Type B pancreatic cell (in vitro differentiated cells): ENCODE measurements at regions not wholly inside any gene's neighbourhood (a gene's known extent, or its start where the extent isn't known, plus 50 kb on each side); places are given as distances from the start of the nearest gene placed in this dataset.

Source experiments
- DNase-seq: peaks from one replicate; pipeline ENCODE4 v3.0.0; 2021; ENCODE audit warnings: mixed read lengths; ENCODE audit not compliant: unreplicated experiment; ENCODE audit errors: extremely low spot score
- H3K27ac Mint-ChIP-seq: 2 replicates; pipeline ENCODE4 v1.8.0; 2021; ENCODE audit warnings: mild to moderate bottlenecking, mixed read lengths
- H3K27me3 Mint-ChIP-seq: 2 replicates; pipeline ENCODE4 v1.8.0; 2021; ENCODE audit warnings: mixed read lengths
- H3K36me3 Mint-ChIP-seq: 2 replicates; pipeline ENCODE4 v1.8.0; 2021; ENCODE audit warnings: mixed read lengths
- H3K4me1 Mint-ChIP-seq: one replicate; pipeline ENCODE4 v1.8.0; 2021; ENCODE audit warnings: mixed read lengths; ENCODE audit not compliant: unreplicated experiment
- H3K4me3 Mint-ChIP-seq: 2 replicates; pipeline ENCODE4 v1.8.0; 2021; ENCODE audit warnings: mild to moderate bottlenecking, mixed read lengths
- H3K9me3 Mint-ChIP-seq: 2 replicates; pipeline ENCODE4 v1.8.0; 2021; ENCODE audit warnings: mixed read lengths
- TF ChIP-seq, protein P1 (sequence below): fragments of 200-600 bp; sonication (generic); conservative IDR thresholded peaks from 2 replicates; pipeline ENCODE4 v1.5.0; 2021; ENCODE audit warnings: antibody characterized with exemption, mild to moderate bottlenecking

DNA sequence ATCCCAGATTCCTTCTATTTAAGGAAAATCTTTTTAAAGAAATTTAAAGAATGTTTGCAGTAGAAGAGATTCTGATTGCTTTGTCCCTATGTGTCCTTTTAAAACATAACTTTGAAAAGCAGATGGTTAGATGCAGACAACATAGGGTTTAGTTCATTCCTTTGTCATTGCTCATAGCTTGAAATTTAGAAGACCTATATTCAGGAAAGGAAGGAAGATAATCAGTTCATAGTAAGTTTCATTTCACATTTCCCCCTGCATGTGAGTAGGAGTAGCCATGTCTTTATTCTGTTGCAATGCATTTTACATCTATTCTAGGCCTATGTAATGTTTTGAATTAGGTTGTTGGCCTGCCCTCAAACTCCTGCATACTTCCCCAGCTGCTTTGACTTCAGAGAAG is 197.9 kb upstream of the GRIK2 start:
- no peaks in the 10 kb centered on the region for H3K36me3 Mint-ChIP-seq
- no peaks in the 10 kb centered on the region for H3K4me1 Mint-ChIP-seq
- H3K27ac Mint-ChIP-seq: no peak overlapping the region
- TF ChIP-seq, protein P1, sequence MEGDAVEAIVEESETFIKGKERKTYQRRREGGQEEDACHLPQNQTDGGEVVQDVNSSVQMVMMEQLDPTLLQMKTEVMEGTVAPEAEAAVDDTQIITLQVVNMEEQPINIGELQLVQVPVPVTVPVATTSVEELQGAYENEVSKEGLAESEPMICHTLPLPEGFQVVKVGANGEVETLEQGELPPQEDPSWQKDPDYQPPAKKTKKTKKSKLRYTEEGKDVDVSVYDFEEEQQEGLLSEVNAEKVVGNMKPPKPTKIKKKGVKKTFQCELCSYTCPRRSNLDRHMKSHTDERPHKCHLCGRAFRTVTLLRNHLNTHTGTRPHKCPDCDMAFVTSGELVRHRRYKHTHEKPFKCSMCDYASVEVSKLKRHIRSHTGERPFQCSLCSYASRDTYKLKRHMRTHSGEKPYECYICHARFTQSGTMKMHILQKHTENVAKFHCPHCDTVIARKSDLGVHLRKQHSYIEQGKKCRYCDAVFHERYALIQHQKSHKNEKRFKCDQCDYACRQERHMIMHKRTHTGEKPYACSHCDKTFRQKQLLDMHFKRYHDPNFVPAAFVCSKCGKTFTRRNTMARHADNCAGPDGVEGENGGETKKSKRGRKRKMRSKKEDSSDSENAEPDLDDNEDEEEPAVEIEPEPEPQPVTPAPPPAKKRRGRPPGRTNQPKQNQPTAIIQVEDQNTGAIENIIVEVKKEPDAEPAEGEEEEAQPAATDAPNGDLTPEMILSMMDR: no peak
- no peaks in the 10 kb centered on the region for H3K27me3 Mint-ChIP-seq
- DNase-seq: no peak
- H3K9me3 Mint-ChIP-seq: no peaks in the 10 kb centered on the region
- no peak overlapping the region for H3K4me3 Mint-ChIP-seq

DNA sequence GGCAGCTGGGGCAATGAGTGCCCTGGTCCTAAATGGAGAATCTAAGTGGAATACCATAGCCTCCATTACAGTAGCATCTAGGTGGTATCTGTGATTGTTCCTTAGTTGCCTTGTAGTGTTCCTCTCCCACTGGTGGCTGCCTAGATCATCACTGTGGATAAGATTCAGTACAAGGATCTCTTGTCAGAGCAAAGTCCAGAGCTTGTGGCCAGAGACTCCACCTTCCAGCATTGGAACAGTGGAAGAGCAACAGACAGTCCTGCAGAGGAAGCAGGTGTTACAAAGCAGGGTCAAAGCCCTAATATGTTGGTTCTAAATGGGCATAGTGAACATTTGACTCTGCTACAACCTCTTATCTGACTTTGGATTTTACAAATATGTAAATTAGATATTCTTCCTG is 194.1 kb upstream of the GRIK2 start:
- H3K27ac Mint-ChIP-seq: no peak overlapping the region
- TF ChIP-seq, protein P1: no peak
- no peaks in the 10 kb centered on the region for H3K4me1 Mint-ChIP-seq
- H3K36me3 Mint-ChIP-seq: no peaks in the 10 kb centered on the region
- no peak for DNase-seq
- H3K4me3 Mint-ChIP-seq: no peak overlapping the region
- H3K27me3 Mint-ChIP-seq: no peaks in the 10 kb centered on the region
- no peaks in the 10 kb centered on the region for H3K9me3 Mint-ChIP-seq

DNA sequence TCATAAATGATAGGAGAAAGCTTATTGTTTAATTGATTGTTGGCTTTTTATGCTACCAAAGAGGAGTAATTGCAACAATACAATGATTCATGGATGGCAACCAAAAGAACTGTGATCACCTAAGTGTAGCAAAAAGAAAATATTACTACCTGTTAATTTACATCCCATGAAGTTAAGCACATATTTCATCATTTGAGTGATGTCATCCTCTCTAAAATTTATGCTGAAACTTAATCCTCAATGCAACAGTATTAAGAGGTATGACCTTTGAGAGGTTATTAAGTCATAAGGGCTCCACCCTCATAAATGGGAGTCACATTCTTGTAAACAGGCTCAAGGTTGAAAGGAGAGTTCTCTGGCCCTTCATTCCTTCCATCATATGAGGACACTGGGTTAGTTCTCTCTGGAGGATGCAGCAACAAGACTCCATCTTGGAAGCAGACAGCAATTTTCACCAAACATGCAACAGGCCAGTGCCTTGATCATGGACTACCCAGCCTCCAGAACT is 190.6 kb upstream of the GRIK2 start:
- no peak overlapping the region for H3K27ac Mint-ChIP-seq
- no peaks in the 10 kb centered on the region for H3K36me3 Mint-ChIP-seq
- TF ChIP-seq, protein P1: no peak
- no peaks in the 10 kb centered on the region for H3K9me3 Mint-ChIP-seq
- DNase-seq: no peak
- no peaks in the 10 kb centered on the region for H3K27me3 Mint-ChIP-seq
- no peaks in the 10 kb centered on the region for H3K4me1 Mint-ChIP-seq
- no peak overlapping the region for H3K4me3 Mint-ChIP-seq

DNA sequence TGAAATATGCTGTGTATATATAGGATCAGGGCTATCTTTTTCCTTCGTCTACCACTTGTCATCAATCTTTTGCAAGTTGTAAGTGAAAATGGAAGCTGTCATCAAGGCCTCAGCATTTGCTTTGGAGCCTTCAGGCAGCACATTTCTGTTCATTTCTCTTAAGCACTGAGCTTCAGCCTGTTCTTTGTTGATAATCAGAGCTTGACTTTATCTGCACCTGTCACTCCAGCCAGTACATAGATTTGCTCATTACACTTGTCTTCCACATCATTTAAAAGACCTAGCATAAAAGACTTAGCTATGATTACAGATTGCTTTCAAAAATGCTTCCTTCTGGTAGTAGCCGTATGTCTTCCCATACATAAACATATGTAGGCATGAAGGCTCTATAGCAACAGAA is 189.8 kb upstream of the GRIK2 start:
- no peaks in the 10 kb centered on the region for H3K4me1 Mint-ChIP-seq
- H3K27ac Mint-ChIP-seq: no peak overlapping the region
- TF ChIP-seq, protein P1: no peak
- no peaks in the 10 kb centered on the region for H3K9me3 Mint-ChIP-seq
- no peaks in the 10 kb centered on the region for H3K36me3 Mint-ChIP-seq
- H3K27me3 Mint-ChIP-seq: no peaks in the 10 kb centered on the region
- DNase-seq: no peak
- H3K4me3 Mint-ChIP-seq: no peak overlapping the region

DNA sequence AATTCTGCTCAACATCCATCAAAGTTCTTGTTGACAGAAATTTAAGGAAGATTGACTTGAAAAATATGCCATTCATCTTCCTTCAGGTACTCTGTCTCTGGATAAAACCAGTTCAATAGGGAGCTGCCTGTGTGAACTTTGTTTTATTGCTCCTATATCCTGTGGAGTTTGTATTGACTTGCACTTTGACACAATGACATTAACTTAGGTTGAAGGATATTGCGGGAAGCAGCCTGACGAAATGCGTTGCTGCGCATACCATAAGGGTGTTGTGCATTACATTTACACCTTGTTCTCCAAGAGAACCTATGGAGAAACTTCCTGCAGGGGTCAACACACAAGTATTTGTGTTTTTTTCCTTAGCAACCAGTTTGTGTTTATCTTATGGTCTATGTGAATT is 185.4 kb upstream of the GRIK2 start:
- H3K27ac Mint-ChIP-seq: no peak overlapping the region

More for the DNA sequence above, 185.4 kb upstream of the GRIK2 start:
- Mint-ChIP-seq H3K4me1 (no peaks in the 10 kb centered on the region), H3K4me3 (no peak overlapping the region), H3K9me3 (no peaks in the 10 kb centered on the region), H3K27me3 (no peaks in the 10 kb centered on the region), H3K36me3 (no peaks in the 10 kb centered on the region)
- TF ChIP-seq, protein P1: no peak
- DNase-seq: no peak
